Epithelial cell of esophagus (primary cell): ENCODE measurements at regions not wholly inside any gene's neighbourhood (a gene's known extent, or its start where the extent isn't known, plus 50 kb on each side); places are given as distances from the start of the nearest gene placed in this dataset.

Experiments used
- DNase-seq: peaks from one replicate; pipeline ENCODE4 v3.0.0; 2010; ENCODE audit warnings: low read depth
- H3K4me3 ChIP-seq: 2 replicates; pipeline ENCODE4 v1.5.1; 2011; ENCODE audit warnings: mild to moderate bottlenecking, low read length, control low read depth
- TF ChIP-seq, protein P1 (sequence below): IDR thresholded peaks from 2 replicates; pipeline ENCODE4 v1.5.1; 2011; ENCODE audit warnings: low read depth, mild to moderate bottlenecking, low read length, control low read depth, inconsistent platforms; ENCODE audit not compliant: insufficient read depth; ENCODE audit errors: missing control alignments

DNA sequence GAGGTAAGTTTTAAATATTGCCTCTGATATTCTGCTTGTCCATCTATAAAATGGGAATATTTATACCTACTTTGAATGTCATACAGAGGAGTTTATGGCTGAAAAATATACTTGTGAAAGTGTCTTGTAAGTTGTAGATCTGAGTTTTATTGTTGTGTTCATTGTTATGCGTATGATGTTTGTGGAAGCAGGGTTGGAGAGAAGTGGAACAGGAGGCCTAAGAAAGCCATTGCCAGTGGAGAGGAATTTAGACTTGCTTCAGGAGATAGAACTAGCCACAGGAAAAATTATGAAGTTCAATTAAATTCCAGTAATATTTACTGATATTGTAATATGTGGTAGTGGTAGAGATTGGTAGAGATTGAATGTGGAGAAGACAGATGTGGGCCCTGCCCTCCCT, 491.9 kb upstream of the FANCL start:
- TF ChIP-seq, protein P1, sequence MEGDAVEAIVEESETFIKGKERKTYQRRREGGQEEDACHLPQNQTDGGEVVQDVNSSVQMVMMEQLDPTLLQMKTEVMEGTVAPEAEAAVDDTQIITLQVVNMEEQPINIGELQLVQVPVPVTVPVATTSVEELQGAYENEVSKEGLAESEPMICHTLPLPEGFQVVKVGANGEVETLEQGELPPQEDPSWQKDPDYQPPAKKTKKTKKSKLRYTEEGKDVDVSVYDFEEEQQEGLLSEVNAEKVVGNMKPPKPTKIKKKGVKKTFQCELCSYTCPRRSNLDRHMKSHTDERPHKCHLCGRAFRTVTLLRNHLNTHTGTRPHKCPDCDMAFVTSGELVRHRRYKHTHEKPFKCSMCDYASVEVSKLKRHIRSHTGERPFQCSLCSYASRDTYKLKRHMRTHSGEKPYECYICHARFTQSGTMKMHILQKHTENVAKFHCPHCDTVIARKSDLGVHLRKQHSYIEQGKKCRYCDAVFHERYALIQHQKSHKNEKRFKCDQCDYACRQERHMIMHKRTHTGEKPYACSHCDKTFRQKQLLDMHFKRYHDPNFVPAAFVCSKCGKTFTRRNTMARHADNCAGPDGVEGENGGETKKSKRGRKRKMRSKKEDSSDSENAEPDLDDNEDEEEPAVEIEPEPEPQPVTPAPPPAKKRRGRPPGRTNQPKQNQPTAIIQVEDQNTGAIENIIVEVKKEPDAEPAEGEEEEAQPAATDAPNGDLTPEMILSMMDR, result no peak
- no peak overlapping the region for H3K4me3 ChIP-seq
- DNase-seq, result no peak

DNA sequence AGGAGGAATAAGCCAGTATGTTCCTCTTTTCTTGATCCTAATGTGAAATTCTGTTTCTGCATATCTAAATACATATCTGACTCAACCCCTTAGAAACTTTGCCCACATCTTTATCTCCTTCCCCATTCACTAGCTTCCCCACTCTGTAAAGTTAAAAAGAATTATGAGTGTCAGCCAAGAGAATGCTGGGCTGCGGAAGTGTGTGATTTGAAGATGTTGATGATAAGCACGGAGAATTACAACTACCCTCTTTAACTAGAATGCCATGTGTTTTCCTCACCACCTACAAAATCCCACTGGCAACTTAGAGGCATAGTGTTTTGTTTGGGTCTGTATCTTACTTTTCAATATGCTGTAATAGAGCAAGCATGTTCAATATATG, 490.4 kb upstream of the FANCL start:
- no peak overlapping the region for H3K4me3 ChIP-seq
- no peak for DNase-seq
- TF ChIP-seq, protein P1, result no peak

DNA sequence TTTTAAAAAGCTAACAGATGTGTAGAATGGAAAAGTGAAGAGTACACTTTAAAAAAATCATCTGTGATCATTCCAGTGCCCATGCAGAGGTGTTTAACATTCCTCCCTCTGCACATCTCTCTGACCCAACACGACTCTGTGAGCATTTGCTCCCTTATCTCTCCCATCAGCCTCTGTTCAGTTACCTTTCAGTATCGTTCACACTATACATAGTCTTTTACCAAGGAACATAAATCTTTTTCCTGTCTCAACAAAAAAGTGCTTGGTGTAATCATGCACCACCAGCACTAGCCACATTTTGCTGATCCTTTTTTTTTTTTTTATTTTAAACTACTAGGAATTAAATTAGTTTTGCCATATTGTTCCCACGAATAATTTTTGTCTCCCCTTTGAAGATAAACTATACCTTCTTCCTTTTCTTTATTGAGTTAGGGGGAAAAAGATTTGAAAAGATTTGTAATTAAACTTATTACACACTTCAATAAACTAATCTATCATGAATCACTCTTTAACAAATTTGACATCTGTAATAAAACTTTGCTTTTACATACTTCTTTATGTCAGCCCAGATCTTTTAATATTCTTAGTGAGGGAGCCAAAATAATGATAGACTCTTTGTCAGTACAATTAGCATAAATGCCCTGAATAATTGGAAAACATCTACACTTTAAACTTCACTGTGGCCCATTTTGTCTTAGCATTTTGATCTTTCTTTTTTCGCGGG, 489.8 kb upstream of the FANCL start:
- TF ChIP-seq, protein P1, result no peak
- H3K4me3 ChIP-seq, result no peak overlapping the region
- DNase-seq, result no peak

DNA sequence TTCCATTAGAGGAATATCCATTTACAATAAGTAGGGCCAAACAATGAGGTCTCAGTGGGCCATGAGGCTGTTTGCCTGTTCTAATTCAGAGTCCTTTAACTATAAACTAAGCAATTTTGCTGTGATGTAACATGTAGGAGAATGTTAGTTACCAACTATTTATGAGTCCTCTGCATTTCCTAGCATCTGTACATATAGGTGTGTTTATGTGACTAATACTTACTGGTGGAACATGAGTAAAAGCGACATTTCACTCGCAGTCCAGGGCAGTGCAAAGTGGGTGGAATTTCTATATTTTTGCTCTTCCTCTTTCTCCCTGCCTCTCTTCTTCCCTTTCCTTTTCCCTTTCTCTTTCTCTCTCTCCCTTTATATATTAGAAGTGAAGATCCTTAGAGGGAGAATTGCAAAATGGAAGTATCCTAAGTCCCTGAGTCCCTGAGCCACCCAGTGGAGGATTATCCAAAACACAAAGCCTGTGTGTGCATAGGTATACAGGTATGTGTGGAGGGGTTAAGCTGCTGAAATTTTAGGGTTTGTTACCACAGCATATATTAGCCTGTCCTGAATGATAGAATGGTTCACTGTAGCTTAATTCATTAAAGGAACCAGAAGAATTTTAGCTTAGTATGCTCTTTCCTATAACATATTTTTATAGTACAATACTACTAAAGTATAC, 487.0 kb upstream of the FANCL start:
- TF ChIP-seq, protein P1, result no peak
- H3K4me3 ChIP-seq, result no peak overlapping the region
- peak; percentile 49 for DNase-seq

DNA sequence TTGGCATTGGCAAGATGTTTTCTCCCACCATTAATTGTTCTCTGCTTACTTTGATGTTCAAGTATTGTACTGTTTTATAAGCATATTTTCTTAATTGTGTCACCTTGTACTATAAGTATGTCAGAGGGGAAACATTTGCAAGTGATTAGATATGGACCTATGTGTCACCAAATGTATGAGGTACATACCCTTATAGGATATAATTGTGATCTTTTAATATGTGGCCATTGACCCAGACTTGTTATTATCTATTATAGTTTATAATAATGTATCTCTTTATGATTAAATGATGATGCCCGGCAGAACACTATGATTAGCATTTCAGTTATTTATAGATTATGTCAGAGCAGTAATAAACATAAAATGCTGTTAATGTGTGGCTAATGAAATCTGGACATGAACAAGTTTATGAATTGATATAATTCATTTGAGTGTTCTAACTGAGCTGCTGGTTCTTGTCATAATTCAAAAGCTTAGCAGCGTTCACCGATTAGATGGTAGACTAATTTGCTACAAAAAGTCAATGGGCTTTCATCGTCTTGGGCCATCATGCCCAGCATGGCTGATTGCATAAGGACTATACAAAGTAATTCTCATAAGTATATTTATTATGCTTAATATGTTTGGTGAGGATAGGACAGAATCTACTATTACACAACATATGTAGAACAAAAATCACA, 480.9 kb upstream of the FANCL start:
- no peak for DNase-seq
- TF ChIP-seq, protein P1, result no peak
- no peak overlapping the region for H3K4me3 ChIP-seq

DNA sequence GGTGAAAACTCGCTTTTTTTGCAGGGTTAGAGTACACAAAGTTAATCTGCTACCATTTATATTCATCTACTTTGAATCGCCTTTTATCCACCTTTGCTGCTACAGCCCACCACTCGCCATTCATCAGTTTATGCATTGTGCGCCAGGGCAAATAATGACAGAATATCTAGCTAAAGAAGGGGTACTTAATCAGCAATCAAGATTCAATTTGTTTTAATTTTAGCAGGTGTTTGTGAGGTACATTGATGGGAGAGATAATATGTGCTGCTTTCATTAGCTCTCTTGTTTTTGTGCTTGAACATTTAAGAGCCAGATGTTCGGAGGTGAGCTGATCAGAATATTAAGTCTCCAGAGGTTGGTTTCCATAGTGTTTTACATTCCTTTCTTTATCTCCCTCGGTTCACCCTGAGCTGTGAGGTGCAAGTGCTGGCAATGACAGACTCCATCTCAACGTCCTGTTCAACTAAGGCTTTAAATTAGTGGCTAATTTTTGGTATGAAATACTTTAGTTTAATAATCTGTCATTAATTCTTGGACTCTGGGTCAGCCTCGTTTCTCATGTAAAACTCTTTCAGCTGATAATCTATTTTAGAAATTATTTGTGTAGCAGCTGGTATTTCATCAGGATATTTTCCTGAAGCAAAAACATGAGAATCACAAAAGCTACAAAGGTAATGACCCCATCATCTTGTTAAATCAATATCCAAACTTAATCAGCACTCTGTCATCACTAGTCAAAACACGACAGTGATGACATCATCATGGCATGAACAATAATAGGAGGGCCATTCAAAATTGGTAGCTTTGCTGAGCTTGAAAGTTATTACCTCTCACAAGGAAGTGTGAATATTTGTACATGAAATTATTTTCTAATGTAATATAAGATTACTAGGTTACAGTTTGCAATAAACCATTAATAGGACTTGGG, 479.9 kb upstream of the FANCL start:
- peak; percentile 9 for DNase-seq
- TF ChIP-seq, protein P1, result no peak
- H3K4me3 ChIP-seq, result no peak overlapping the region
